HT1080 (cell line): ENCODE measurements at regions not wholly inside any gene's neighbourhood (a gene's known extent, or its start where the extent isn't known, plus 50 kb on each side); places are given as distances from the start of the nearest gene placed in this dataset.

Source experiments
- DNase-seq: peaks from one replicate; pipeline ENCODE4 v3.0.0-alpha.2; 2015; ENCODE audit warnings: low read depth

GRCh38 chr5:125365747-125366146 is 619.3 kb upstream of the ZNF608 start:
- no peak for DNase-seq

GRCh38 chr5:125367702-125368101 is 621.3 kb upstream of the ZNF608 start:
- no peak for DNase-seq

- DNase-seq, result no peak
Measured at GRCh38 chr5:125370461-125371205, 624.2 kb upstream of the ZNF608 start.

- DNase-seq, result peak; percentile 56
Measured at GRCh38 chr5:125372694-125373631, 626.5 kb upstream of the ZNF608 start.

- no peak for DNase-seq
Measured at GRCh38 chr5:125375143-125375542, 628.7 kb upstream of the ZNF608 start.

- DNase-seq, result no peak
Measured at GRCh38 chr5:125376059-125376641, 629.7 kb upstream of the ZNF608 start.

- no peak for DNase-seq
Measured at GRCh38 chr5:125377141-125377540, 630.7 kb upstream of the ZNF608 start.

GRCh38 chr5:125381290-125381689 is 634.9 kb upstream of the ZNF608 start:
- no peak for DNase-seq

GRCh38 chr5:125384071-125384470 is 637.6 kb upstream of the ZNF608 start:
- no peak for DNase-seq

GRCh38 chr5:125390326-125390725 is 643.9 kb upstream of the ZNF608 start:
- no peak for DNase-seq

GRCh38 chr5:125393221-125393815 is 646.9 kb upstream of the ZNF608 start:
- DNase-seq, result no peak

GRCh38 chr5:125394661-125395280 is 648.3 kb upstream of the ZNF608 start:
- peak; percentile 73 for DNase-seq

GRCh38 chr5:125396462-125396861 is 650.0 kb upstream of the ZNF608 start:
- no peak for DNase-seq

- no peak for DNase-seq
Measured at GRCh38 chr5:125398466-125398865, 652.0 kb upstream of the ZNF608 start.

GRCh38 chr5:125399885-125400284 is 653.4 kb upstream of the ZNF608 start:
- no peak for DNase-seq

GRCh38 chr5:125401724-125402622 is 655.5 kb upstream of the ZNF608 start:
- no peak for DNase-seq

GRCh38 chr5:125402787-125403186 is 656.3 kb upstream of the ZNF608 start:
- no peak for DNase-seq

GRCh38 chr5:125404056-125404455 is 657.6 kb upstream of the ZNF608 start:
- DNase-seq, result no peak

- DNase-seq, result peak; percentile 97
Measured at GRCh38 chr5:125408448-125409233, 662.2 kb upstream of the ZNF608 start.
